Caco-2 (cell line): ENCODE measurements at regions not wholly inside any gene's neighbourhood (a gene's known extent, or its start where the extent isn't known, plus 50 kb on each side); places are given as distances from the start of the nearest gene placed in this dataset.
"Not testable (repeated sequence)": the region's sequence is repeated elsewhere in the genome, so short reads cannot be mapped to it uniquely, and the experiment has no call there.

Source experiments
- BruUV-seq: library from RNA; stranded (reverse); fragments of 400-500 nt; replicated peaks from 2 replicates; lab custom pipeline; 2021; lab: Mats Ljungman, UMichigan
- CTCF ChIA-PET: fragments of 300-600 bp; sonication (Branson Sonifier 250); formaldehyde crosslinking; loops from one replicate; lab custom pipeline; 2022; ENCODE audit warnings: antibody characterized with exemption; lab: Charles Lee
- POLR2A ChIA-PET: fragments of 300-600 bp; sonication (Branson Sonifier 250); formaldehyde crosslinking; loops from one replicate; lab custom pipeline; 2022; ENCODE audit warnings: antibody characterized with exemption; lab: Charles Lee
- DNase-seq, 2 experiments: peaks; one replicate each; pipeline versions ENCODE4 v3.0.0 to v3.0.0-alpha.2; 2020 to 2022
- H3K27me3 ChIP-seq: replicated peaks from 2 replicates; pipeline ENCODE4 v1.6.0; 2011; ENCODE audit warnings: low read length; ENCODE audit not compliant: control insufficient read depth, insufficient read depth
- H3K36me3 ChIP-seq: 2 replicates; pipeline ENCODE4 v1.5.1; 2011; ENCODE audit warnings: low read length; ENCODE audit not compliant: control insufficient read depth, insufficient read depth
- H3K4me1 ChIP-seq: fragments of 250-450 bp; sonication (Bioruptor Pico); 2 replicates; pipeline ENCODE4 v1.5.1; 2020; ENCODE audit warnings: mild to moderate bottlenecking
- H3K4me3 ChIP-seq: 2 replicates; pipeline ENCODE4 v1.5.1; 2011; ENCODE audit warnings: low read depth, mild to moderate bottlenecking, control low read depth, low read length
- H3K9me3 ChIP-seq: fragments of 250-450 bp; sonication (Bioruptor Pico); 2 replicates; pipeline ENCODE4 v1.5.1; 2020; ENCODE audit warnings: mild to moderate bottlenecking, moderate library complexity
- H3K27ac Mint-ChIP-seq: one replicate; pipeline ENCODE4 v1.8.0; 2022; ENCODE audit warnings: mixed read lengths; ENCODE audit not compliant: unreplicated experiment
- H3K27me3 Mint-ChIP-seq: one replicate; pipeline ENCODE4 v1.8.0; 2022; ENCODE audit warnings: mixed read lengths; ENCODE audit not compliant: insufficient read depth, unreplicated experiment
- H3K36me3 Mint-ChIP-seq: one replicate; pipeline ENCODE4 v1.8.0; 2022; ENCODE audit warnings: mild to moderate bottlenecking, mixed read lengths; ENCODE audit not compliant: insufficient read depth, unreplicated experiment
- H3K4me1 Mint-ChIP-seq: one replicate; pipeline ENCODE4 v1.8.0; 2022; ENCODE audit warnings: low read depth, mixed read lengths; ENCODE audit not compliant: unreplicated experiment
- H3K4me3 Mint-ChIP-seq: one replicate; pipeline ENCODE4 v1.8.0; 2022; ENCODE audit warnings: mild to moderate bottlenecking, moderate library complexity, mixed read lengths; ENCODE audit not compliant: unreplicated experiment
- H3K9me3 Mint-ChIP-seq: one replicate; pipeline ENCODE4 v1.8.0; 2022; ENCODE audit warnings: mixed read lengths; ENCODE audit not compliant: unreplicated experiment
- intact Hi-C: fragments of 100-400 bp; cut with micrococcal nuclease; formaldehyde crosslinking; loops from one replicate; pipeline ENCODE4 v1.10.0; 2022; ENCODE audit not compliant: unreplicated experiment
- TF ChIP-seq, protein P1 (sequence below), 2 experiments: fragments of 200-600 bp in 1 of 2; IDR thresholded peaks; 1 replicate in 1 of 2; 2 replicates in 1 of 2; pipeline versions ENCODE4 v1.5.1 to v1.8.0; 2011 to 2022; ENCODE audit warnings: antibody characterized with exemption in 1 of 2, control low read depth in 1 of 2, inconsistent platforms in 1 of 2, low read depth in 1 of 2, low read length in 1 of 2, mild to moderate bottlenecking in 1 of 2, moderate library complexity in 1 of 2; ENCODE audit not compliant: insufficient read depth in 1 of 2, severe bottlenecking in 1 of 2, unreplicated experiment in 1 of 2

DNA sequence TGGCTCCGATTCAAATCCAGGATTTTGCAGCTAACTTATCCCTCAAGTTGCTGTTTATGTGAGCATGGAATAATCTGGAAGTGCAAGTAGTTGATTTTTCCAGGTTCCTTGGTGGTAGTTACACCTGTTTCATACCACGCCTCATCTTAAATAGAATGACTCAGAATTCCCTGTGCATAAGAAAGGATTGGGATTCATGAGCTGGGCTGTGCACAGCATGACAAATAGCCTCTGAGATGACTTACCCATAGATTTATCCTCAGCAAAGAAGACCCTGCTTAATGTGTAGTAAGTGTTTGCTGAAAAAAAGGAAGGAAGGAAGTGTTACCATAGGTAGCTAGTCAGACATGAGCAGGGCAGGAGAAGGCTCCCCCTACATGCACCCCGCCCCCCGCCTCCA is 777.7 kb upstream of the ADGRL3 start:
- H3K27ac Mint-ChIP-seq = no peak overlapping the region
- ChIA-PET POLR2A (no interaction called here), CTCF (no interaction called here)
- BruUV-seq = no TSS peak
- Histone ChIP-seq H3K4me3 (no peak overlapping the region), H3K4me1 (no peaks in the 10 kb centered on the region), H3K9me3 (no peaks in the 10 kb centered on the region), H3K36me3 (no peaks in the 10 kb centered on the region), H3K27me3 (no peaks in the 10 kb centered on the region)
- H3K4me1 Mint-ChIP-seq = no peaks in the 10 kb centered on the region
- H3K4me3 Mint-ChIP-seq = no peak overlapping the region
- DNase-seq = no peak
- no peaks in the 10 kb centered on the region for H3K27me3 Mint-ChIP-seq
- no peaks in the 10 kb centered on the region for H3K9me3 Mint-ChIP-seq
- no peaks in the 10 kb centered on the region for H3K36me3 Mint-ChIP-seq
- TF ChIP-seq, protein P1, sequence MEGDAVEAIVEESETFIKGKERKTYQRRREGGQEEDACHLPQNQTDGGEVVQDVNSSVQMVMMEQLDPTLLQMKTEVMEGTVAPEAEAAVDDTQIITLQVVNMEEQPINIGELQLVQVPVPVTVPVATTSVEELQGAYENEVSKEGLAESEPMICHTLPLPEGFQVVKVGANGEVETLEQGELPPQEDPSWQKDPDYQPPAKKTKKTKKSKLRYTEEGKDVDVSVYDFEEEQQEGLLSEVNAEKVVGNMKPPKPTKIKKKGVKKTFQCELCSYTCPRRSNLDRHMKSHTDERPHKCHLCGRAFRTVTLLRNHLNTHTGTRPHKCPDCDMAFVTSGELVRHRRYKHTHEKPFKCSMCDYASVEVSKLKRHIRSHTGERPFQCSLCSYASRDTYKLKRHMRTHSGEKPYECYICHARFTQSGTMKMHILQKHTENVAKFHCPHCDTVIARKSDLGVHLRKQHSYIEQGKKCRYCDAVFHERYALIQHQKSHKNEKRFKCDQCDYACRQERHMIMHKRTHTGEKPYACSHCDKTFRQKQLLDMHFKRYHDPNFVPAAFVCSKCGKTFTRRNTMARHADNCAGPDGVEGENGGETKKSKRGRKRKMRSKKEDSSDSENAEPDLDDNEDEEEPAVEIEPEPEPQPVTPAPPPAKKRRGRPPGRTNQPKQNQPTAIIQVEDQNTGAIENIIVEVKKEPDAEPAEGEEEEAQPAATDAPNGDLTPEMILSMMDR (IDR thresholded peaks at IDR 0.05; ENCODE audit: insufficient read depth in 1 of 2, low read depth in 1 of 2, low read length in 1 of 2, severe bottlenecking in 1 of 2, unreplicated experiment in 1 of 2) = no peak
- intact Hi-C loops = no loop called here

- H3K9me3 ChIP-seq, H3K4me3 ChIP-seq, H3K9me3 Mint-ChIP-seq, intact Hi-C loops, H3K27me3 ChIP-seq, H3K4me1 ChIP-seq, H3K27me3 Mint-ChIP-seq, DNase-seq, BruUV-seq, H3K36me3 ChIP-seq, H3K4me3 Mint-ChIP-seq, CTCF ChIA-PET, POLR2A ChIA-PET, H3K36me3 Mint-ChIP-seq, H3K4me1 Mint-ChIP-seq, H3K27ac Mint-ChIP-seq: not testable (repeated sequence)
Measured at GRCh38 chr4:60423573-60424184, 776.4 kb upstream of the ADGRL3 start.

DNA sequence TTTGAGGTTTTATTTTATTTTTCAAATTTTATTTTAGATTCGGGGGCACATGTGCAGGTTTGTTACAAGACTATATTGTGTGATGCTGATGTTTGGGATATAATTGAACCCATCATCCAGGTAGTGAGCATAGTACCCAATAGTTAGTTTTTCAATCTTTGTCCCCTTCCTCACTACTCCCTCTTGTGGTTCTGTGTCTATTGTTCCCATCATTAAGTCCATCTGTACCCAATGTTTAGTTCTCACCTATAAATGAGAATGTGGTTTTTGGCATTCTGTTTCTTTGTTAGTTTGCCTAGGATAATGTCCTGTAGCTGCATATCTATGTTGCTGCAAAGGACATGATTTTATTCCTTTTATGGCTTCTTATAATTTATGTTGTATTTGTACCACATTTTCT is 767.2 kb upstream of the ADGRL3 start:
- Histone ChIP-seq H3K36me3 (no peaks in the 10 kb centered on the region), H3K4me3 (no peak overlapping the region), H3K27me3 (no peaks in the 10 kb centered on the region), H3K9me3 (no peaks in the 10 kb centered on the region), H3K4me1 (no peaks in the 10 kb centered on the region)
- Mint-ChIP-seq H3K36me3 (no peaks in the 10 kb centered on the region), H3K27ac (no peak overlapping the region), H3K4me3 (no peak overlapping the region), H3K4me1 (no peaks in the 10 kb centered on the region), H3K27me3 (peaks cover 4% of the 10 kb centered on the region), H3K9me3 (no peaks in the 10 kb centered on the region)
- DNase-seq = no peak
- TF ChIP-seq, protein P1 (IDR thresholded peaks at IDR 0.05; ENCODE audit: insufficient read depth in 1 of 2, low read depth in 1 of 2, low read length in 1 of 2, severe bottlenecking in 1 of 2, unreplicated experiment in 1 of 2) = peak in 1 of 2 experiments; percentile 12
- BruUV-seq = no TSS peak
- intact Hi-C loops = no loop called here
- ChIA-PET POLR2A (no interaction called here), CTCF (no interaction called here)

DNA sequence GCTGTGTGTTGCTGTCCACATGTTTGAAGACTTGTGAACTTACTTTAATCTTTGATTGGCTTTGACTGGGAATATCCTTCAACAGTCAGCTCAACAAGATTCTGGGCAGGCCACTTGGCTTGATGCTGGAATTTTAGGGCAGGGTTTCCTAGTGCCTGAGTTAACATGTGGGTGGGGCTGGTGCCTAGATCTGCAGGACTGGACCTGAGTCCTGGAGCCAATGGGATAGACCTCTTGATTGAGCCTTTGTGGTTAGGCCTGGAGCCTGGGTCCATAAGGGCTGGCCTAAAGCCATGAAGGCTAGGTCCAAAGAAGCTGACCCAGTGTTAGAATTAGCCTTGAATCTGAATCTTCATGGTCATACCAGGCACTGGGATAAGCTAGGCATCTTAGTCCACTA is 757.1 kb upstream of the ADGRL3 start:
- CTCF ChIA-PET = no interaction called here
- no peaks in the 10 kb centered on the region for H3K4me1 Mint-ChIP-seq

More for the DNA sequence above, 757.1 kb upstream of the ADGRL3 start:
- DNase-seq = no peak
- Histone ChIP-seq H3K27me3 (no peaks in the 10 kb centered on the region), H3K4me1 (no peaks in the 10 kb centered on the region), H3K4me3 (no peak overlapping the region), H3K36me3 (no peaks in the 10 kb centered on the region), H3K9me3 (no peaks in the 10 kb centered on the region)
- POLR2A ChIA-PET = no interaction called here
- no peak overlapping the region for H3K4me3 Mint-ChIP-seq
- TF ChIP-seq, protein P1 (IDR thresholded peaks at IDR 0.05; ENCODE audit: insufficient read depth in 1 of 2, low read depth in 1 of 2, low read length in 1 of 2, severe bottlenecking in 1 of 2, unreplicated experiment in 1 of 2) = no peak
- no TSS peak for BruUV-seq
- intact Hi-C loops = no loop called here
- H3K36me3 Mint-ChIP-seq = no peaks in the 10 kb centered on the region
- H3K27ac Mint-ChIP-seq = no peak overlapping the region
- no peaks in the 10 kb centered on the region for H3K27me3 Mint-ChIP-seq
- no peaks in the 10 kb centered on the region for H3K9me3 Mint-ChIP-seq
